Left lung (tissue), 4 donors: ENCODE measurements at regions not wholly inside any gene's neighbourhood (a gene's known extent, or its start where the extent isn't known, plus 50 kb on each side); places are given as distances from the start of the nearest gene placed in this dataset.

ENCODE experiments used
- ATAC-seq: fragments of 200-7000 bp; cut with Tn5 transposase; one replicate; pipeline ENCODE4 v1.9.1; 2020; ENCODE audit warnings: moderate library complexity
- DNase-seq, 4 donors: peaks; one replicate each; pipeline ENCODE4 v3.0.0-alpha.2; 2013 to 2020
- H3K27ac ChIP-seq, 2 donors: fragments of 200-600 bp; sonication (generic) in 1 of 2; one replicate each; pipeline versions ENCODE4 v1.5.0 to v1.8.0; 2020 to 2021
- H3K27me3 ChIP-seq, 2 donors: fragments of 200-600 bp; sonication (generic) in 1 of 2; one replicate each; pipeline versions ENCODE4 v1.5.0 to v1.8.0; 2020 to 2021
- H3K36me3 ChIP-seq, 2 donors: fragments of 200-600 bp; sonication (generic) in 1 of 2; one replicate each; pipeline versions ENCODE4 v1.5.0 to v1.8.0; 2020 to 2021
- H3K4me1 ChIP-seq, 2 donors: fragments of 200-600 bp; one replicate each; pipeline ENCODE4 v1.8.0; 2021
- H3K4me3 ChIP-seq, 2 donors: fragments of 200-600 bp; sonication (generic) in 1 of 2; one replicate each; pipeline versions ENCODE4 v1.5.0 to v1.8.0; 2020 to 2021; ENCODE audit warnings: mild to moderate bottlenecking in 1 of 2
- H3K9me3 ChIP-seq, 2 donors: fragments of 200-600 bp; sonication (generic) in 1 of 2; one replicate each; pipeline versions ENCODE4 v1.5.0 to v1.8.0; 2020 to 2021
- CTCF ChIP-seq, 2 donors: fragments of 200-600 bp; sonication (generic) in 1 of 2; IDR thresholded peaks; one replicate each; pipeline versions ENCODE4 v1.5.0 to v1.8.0; 2021; ENCODE audit warnings: antibody characterized with exemption in 2 of 2
- intact Hi-C, 2 donors: fragments of 100-400 bp; cut with DNase I; formaldehyde crosslinking; loops; one replicate each; pipeline versions ENCODE4 v1.11.2 to v1.14.2; 2022
- donor health status: DM: no; HTN: yes; CAD: no.
- donor health status: DM: no; HTN: no; CAD: no.

GRCh38 chrX:56382278-56382677, 150.1 kb downstream of the KLF8 start:
- ATAC-seq = no peak
- H3K36me3 ChIP-seq = no peaks in the 10 kb centered on the region
- DNase-seq = no peak
- H3K4me3 ChIP-seq = no peak overlapping the region
- H3K9me3 ChIP-seq = no peaks in the 10 kb centered on the region
- TF ChIP-seq CTCF (IDR thresholded peaks at IDR 0.05) = no peak
- intact Hi-C loops = no loop called here
- H3K27ac ChIP-seq = no peak overlapping the region
- no peaks in the 10 kb centered on the region for H3K27me3 ChIP-seq
- no peaks in the 10 kb centered on the region for H3K4me1 ChIP-seq

- Histone ChIP-seq H3K4me1 (no peaks in the 10 kb centered on the region), H3K27me3 (no peaks in the 10 kb centered on the region), H3K4me3 (no peak overlapping the region), H3K36me3 (no peaks in the 10 kb centered on the region), H3K9me3 (no peaks in the 10 kb centered on the region), H3K27ac (no peak overlapping the region)
- intact Hi-C loops = no loop called here
- no peak for ATAC-seq
- DNase-seq = no peak
- TF ChIP-seq CTCF (IDR thresholded peaks at IDR 0.05) = no peak
Measured at GRCh38 chrX:56385336-56385735, 153.2 kb downstream of the KLF8 start.

- no peak for TF ChIP-seq CTCF (IDR thresholded peaks at IDR 0.05)
- Histone ChIP-seq H3K27ac (no peak overlapping the region), H3K4me3 (no peak overlapping the region), H3K36me3 (no peaks in the 10 kb centered on the region), H3K9me3 (no peaks in the 10 kb centered on the region), H3K27me3 (no peaks in the 10 kb centered on the region), H3K4me1 (no peaks in the 10 kb centered on the region)
- DNase-seq (no peak), ATAC-seq (no peak)
- intact Hi-C loops = no loop called here
Measured at GRCh38 chrX:56385960-56386359, 153.8 kb downstream of the KLF8 start.

GRCh38 chrX:56397636-56398035, 165.5 kb downstream of the KLF8 start:
- intact Hi-C loops = no loop called here
- Histone ChIP-seq H3K4me3 (no peak overlapping the region), H3K36me3 (no peaks in the 10 kb centered on the region), H3K4me1 (no peaks in the 10 kb centered on the region), H3K27ac (no peak overlapping the region), H3K9me3 (no peaks in the 10 kb centered on the region), H3K27me3 (no peaks in the 10 kb centered on the region)
- TF ChIP-seq CTCF (IDR thresholded peaks at IDR 0.05) = no peak
- no peak for ATAC-seq
- no peak for DNase-seq

GRCh38 chrX:56402207-56402606, 161.2 kb upstream of the UBQLN2 start:
- Histone ChIP-seq H3K4me3 (no peak overlapping the region), H3K9me3 (peaks cover 0 to 2% of the 10 kb centered on the region in 2 donors), H3K27ac (no peak overlapping the region), H3K27me3 (no peaks in the 10 kb centered on the region), H3K4me1 (no peaks in the 10 kb centered on the region), H3K36me3 (no peaks in the 10 kb centered on the region)
- no peak for ATAC-seq
- no peak for TF ChIP-seq CTCF (IDR thresholded peaks at IDR 0.05)
- intact Hi-C loops = no loop called here
- no peak for DNase-seq
